Glutamatergic neuron (in vitro differentiated cells): ENCODE measurements at regions not wholly inside any gene's neighbourhood (a gene's known extent, or its start where the extent isn't known, plus 50 kb on each side); places are given as distances from the start of the nearest gene placed in this dataset.

Experiments used
- DNase-seq: peaks from one replicate; pipeline ENCODE4 v3.0.0; 2022
- H3K27ac Mint-ChIP-seq: one replicate; pipeline ENCODE4 v1.8.0; 2020; ENCODE audit warnings: mild to moderate bottlenecking, mixed read lengths, inconsistent platforms; ENCODE audit not compliant: unreplicated experiment
- H3K27me3 Mint-ChIP-seq: one replicate; pipeline ENCODE4 v1.8.0; 2020; ENCODE audit warnings: mild to moderate bottlenecking, moderate library complexity, mixed read lengths, inconsistent platforms; ENCODE audit not compliant: unreplicated experiment
- H3K36me3 Mint-ChIP-seq: one replicate; pipeline ENCODE4 v1.8.0; 2020; ENCODE audit warnings: mild to moderate bottlenecking, mixed read lengths, inconsistent platforms; ENCODE audit not compliant: unreplicated experiment
- H3K4me1 Mint-ChIP-seq: one replicate; pipeline ENCODE4 v1.8.0; 2020; ENCODE audit warnings: mild to moderate bottlenecking, low read depth, mixed read lengths, inconsistent platforms; ENCODE audit not compliant: unreplicated experiment
- H3K4me3 Mint-ChIP-seq: one replicate; pipeline ENCODE4 v1.8.0; 2020; ENCODE audit warnings: mild to moderate bottlenecking, mixed read lengths, inconsistent platforms; ENCODE audit not compliant: unreplicated experiment
- H3K9me3 Mint-ChIP-seq: one replicate; pipeline ENCODE4 v1.8.0; 2020; ENCODE audit warnings: mild to moderate bottlenecking, moderate library complexity, mixed read lengths, inconsistent platforms; ENCODE audit not compliant: unreplicated experiment
- CTCF ChIP-seq: fragments of 200-600 bp; sonication (generic); IDR thresholded peaks from one replicate; pipeline ENCODE4 v1.5.0; 2021; ENCODE audit not compliant: partially characterized antibody, unreplicated experiment

DNA sequence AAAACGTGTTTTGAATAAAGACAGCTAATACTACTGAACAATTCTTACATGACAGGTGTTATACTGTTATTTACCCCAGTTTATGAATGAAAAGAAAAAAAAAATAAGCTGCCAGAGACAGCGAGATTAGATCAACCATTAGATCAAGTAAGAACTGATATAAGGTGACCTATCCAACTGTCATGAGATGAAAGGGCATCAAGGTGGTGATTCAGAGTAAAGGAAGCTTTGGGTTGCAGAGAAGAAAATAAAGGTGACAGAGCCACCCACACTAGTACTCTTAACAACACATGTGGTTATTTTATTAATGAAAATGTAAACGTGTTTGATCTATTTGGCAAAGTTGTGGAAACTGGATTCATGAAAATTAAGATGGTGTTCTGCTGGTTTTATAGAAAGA is 435.2 kb downstream of the GABRG2 start:
- Mint-ChIP-seq H3K9me3 (no peaks in the 10 kb centered on the region), H3K27me3 (no peaks in the 10 kb centered on the region), H3K4me3 (no peak overlapping the region), H3K36me3 (no peaks in the 10 kb centered on the region), H3K27ac (no peak overlapping the region), H3K4me1 (no peaks in the 10 kb centered on the region)
- TF ChIP-seq CTCF, result no peak
- DNase-seq, result no peak

GRCh38 chr5:162503796-162504195 is 436.2 kb downstream of the GABRG2 start:
- Mint-ChIP-seq H3K27me3 (no peaks in the 10 kb centered on the region), H3K36me3 (no peaks in the 10 kb centered on the region), H3K4me1 (no peaks in the 10 kb centered on the region), H3K4me3 (no peak overlapping the region), H3K9me3 (no peaks in the 10 kb centered on the region), H3K27ac (no peak overlapping the region)
- no peak for TF ChIP-seq CTCF
- DNase-seq, result no peak

GRCh38 chr5:162512935-162513565 is 445.5 kb downstream of the GABRG2 start:
- no peaks in the 10 kb centered on the region for H3K9me3 Mint-ChIP-seq
- no peak overlapping the region for H3K27ac Mint-ChIP-seq
- no peaks in the 10 kb centered on the region for H3K27me3 Mint-ChIP-seq
- H3K4me3 Mint-ChIP-seq, result no peak overlapping the region
- H3K36me3 Mint-ChIP-seq, result no peaks in the 10 kb centered on the region
- no peak for DNase-seq
- no peaks in the 10 kb centered on the region for H3K4me1 Mint-ChIP-seq
- TF ChIP-seq CTCF, result no peak

DNA sequence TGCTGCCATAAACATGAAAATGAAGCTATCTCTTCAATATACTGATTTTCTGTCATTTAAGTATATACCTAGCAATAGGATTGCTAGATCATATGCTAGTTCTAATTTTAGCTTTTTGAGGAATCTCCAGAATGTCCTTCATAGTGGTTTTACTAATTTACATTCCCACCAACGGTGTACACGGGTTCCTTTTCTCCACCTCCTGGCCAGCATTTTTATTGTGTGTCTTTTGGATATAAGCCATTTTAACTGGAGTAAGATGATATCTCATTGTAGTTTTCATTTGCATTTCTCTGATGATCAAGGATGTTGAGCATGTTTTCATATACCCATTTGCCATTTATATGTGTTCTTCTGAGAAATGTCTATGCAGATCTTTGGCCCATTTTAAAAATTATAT is 446.5 kb downstream of the GABRG2 start:
- Mint-ChIP-seq H3K9me3 (no peaks in the 10 kb centered on the region), H3K36me3 (no peaks in the 10 kb centered on the region), H3K27me3 (no peaks in the 10 kb centered on the region), H3K4me1 (no peaks in the 10 kb centered on the region), H3K4me3 (no peak overlapping the region), H3K27ac (no peak overlapping the region)
- TF ChIP-seq CTCF, result no peak
- no peak for DNase-seq

DNA sequence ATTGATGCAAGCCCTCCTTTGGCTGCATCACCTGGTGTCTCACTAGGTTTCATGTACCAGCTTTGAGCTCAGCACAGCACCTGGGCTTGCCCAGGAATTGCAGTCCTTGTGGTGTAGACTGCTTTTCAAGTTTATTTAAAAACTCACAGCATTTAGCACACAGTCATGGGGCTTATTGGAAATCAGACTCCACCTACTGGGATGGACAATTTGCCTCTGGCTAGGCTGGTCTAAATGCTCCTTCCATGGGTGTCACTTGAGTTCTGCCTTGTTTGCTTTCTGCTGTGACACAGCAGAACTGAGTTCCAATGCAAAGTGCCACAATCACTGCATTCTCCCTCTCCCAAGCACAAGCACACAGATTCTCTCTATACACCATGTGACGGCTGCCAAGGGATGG is 453.3 kb downstream of the GABRG2 start:
- Mint-ChIP-seq H3K27ac (no peak overlapping the region), H3K9me3 (peaks cover 2% of the 10 kb centered on the region), H3K36me3 (no peaks in the 10 kb centered on the region), H3K27me3 (no peaks in the 10 kb centered on the region), H3K4me3 (no peak overlapping the region), H3K4me1 (no peaks in the 10 kb centered on the region)
- no peak for DNase-seq
- TF ChIP-seq CTCF, result no peak
